ENCODE measurements at regions not wholly inside any gene's neighbourhood (a gene's known extent, or its start where the extent isn't known, plus 50 kb on each side); places are given as distances from the start of the nearest gene placed in this dataset.
"Not testable (repeated sequence)": the region's sequence is repeated elsewhere in the genome, so short reads cannot be mapped to it uniquely, and the experiment has no call there.

GRCh38 chr9:31124389-31124788 lies 1260.1 kb upstream of the ACO1 start:
- no peak for DNase-seq

- DNase-seq = no peak
These were observed 1248.9 kb upstream of the ACO1 start for GRCh38 chr9:31135567-31135966.

- DNase-seq = no peak
These were observed 1247.9 kb upstream of the ACO1 start for GRCh38 chr9:31136524-31136923.

- DNase-seq = no peak
These were observed 1247.0 kb upstream of the ACO1 start for GRCh38 chr9:31137176-31138160.

- no peak for DNase-seq
These were observed 1244.1 kb upstream of the ACO1 start for GRCh38 chr9:31140316-31140715.

- DNase-seq = no peak
These were observed 1242.0 kb upstream of the ACO1 start for GRCh38 chr9:31142456-31142855.

- no peak for DNase-seq
These were observed 1239.8 kb upstream of the ACO1 start for GRCh38 chr9:31144614-31145013.

GRCh38 chr9:31146485-31147166 lies 1237.8 kb upstream of the ACO1 start:
- no peak for DNase-seq

- no peak for DNase-seq
These were observed 1231.1 kb upstream of the ACO1 start for GRCh38 chr9:31153250-31153840.

- no peak for DNase-seq
These were observed 1217.9 kb upstream of the ACO1 start for GRCh38 chr9:31166516-31166915.

- DNase-seq = no peak
These were observed 1216.3 kb upstream of the ACO1 start for GRCh38 chr9:31168161-31168560.

- no peak for DNase-seq
These were observed 1209.8 kb upstream of the ACO1 start for GRCh38 chr9:31174681-31175080.

GRCh38 chr9:31183866-31184265 lies 1200.6 kb upstream of the ACO1 start:
- peak in 1 of 58 donors; percentile 5 for DNase-seq

- no peak for DNase-seq
These were observed 1198.6 kb upstream of the ACO1 start for GRCh38 chr9:31185831-31186230.

- DNase-seq = no peak
These were observed 1195.9 kb upstream of the ACO1 start for GRCh38 chr9:31188496-31188895.

- DNase-seq = peak in 1 of 58 donors; percentile 1
These were observed 1173.4 kb upstream of the ACO1 start for GRCh38 chr9:31210978-31211570.

GRCh38 chr9:31229976-31230375 lies 1154.5 kb upstream of the ACO1 start:
- not testable (repeated sequence) for DNase-seq

- no peak for DNase-seq
These were observed 1152.0 kb upstream of the ACO1 start for GRCh38 chr9:31232485-31232884.

GRCh38 chr9:31236344-31236743 lies 1148.1 kb upstream of the ACO1 start:
- DNase-seq = no peak

- no peak for DNase-seq
These were observed 1141.1 kb upstream of the ACO1 start for GRCh38 chr9:31243386-31243785.

GRCh38 chr9:31248156-31248555 lies 1136.3 kb upstream of the ACO1 start:
- no peak for DNase-seq

- DNase-seq = no peak
These were observed 1133.1 kb upstream of the ACO1 start for GRCh38 chr9:31251386-31251785.
